Superior temporal gyrus (tissue), 1 donor: ENCODE measurements at regions not wholly inside any gene's neighbourhood (a gene's known extent, or its start where the extent isn't known, plus 50 kb on each side); places are given as distances from the start of the nearest gene placed in this dataset.
A peak's percentile ranks its signal among the peaks of the same experiment; 100 is the strongest.
"Not testable (repeated sequence)": the region's sequence is repeated elsewhere in the genome, so short reads cannot be mapped to it uniquely, and the experiment has no call there.

Source experiments
- DNase-seq: peaks from one replicate; pipeline ENCODE4 v3.0.0-alpha.2; 2016; ENCODE audit errors: extremely low spot score

GRCh38 chr1:61580417-61580816 lies 144.5 kb downstream of the TM2D1 start:
- DNase-seq: no peak

- no peak for DNase-seq
These were observed 145.1 kb downstream of the TM2D1 start for GRCh38 chr1:61579802-61580201.

GRCh38 chr1:61572046-61572445 lies 152.9 kb downstream of the TM2D1 start:
- no peak for DNase-seq

GRCh38 chr1:61570191-61570590 lies 154.8 kb downstream of the TM2D1 start:
- peak; percentile 25 for DNase-seq

GRCh38 chr1:61569303-61569621 lies 155.7 kb downstream of the TM2D1 start:
- no peak for DNase-seq

- DNase-seq: no peak
These were observed 156.3 kb downstream of the TM2D1 start for GRCh38 chr1:61568460-61569302.

- no peak for DNase-seq
These were observed 158.8 kb downstream of the TM2D1 start for GRCh38 chr1:61566177-61566576.

GRCh38 chr1:61563611-61564010 lies 161.3 kb downstream of the TM2D1 start:
- no peak for DNase-seq

- DNase-seq: no peak
These were observed 163.3 kb downstream of the TM2D1 start for GRCh38 chr1:61561666-61562065.

GRCh38 chr1:61560385-61560784 lies 164.6 kb downstream of the TM2D1 start:
- no peak for DNase-seq

- no peak for DNase-seq
These were observed 168.3 kb downstream of the TM2D1 start for GRCh38 chr1:61556631-61557030.

GRCh38 chr1:61552630-61553305 lies 172.2 kb downstream of the TM2D1 start:
- DNase-seq: no peak

- DNase-seq: not testable (repeated sequence)
These were observed 177.6 kb downstream of the TM2D1 start for GRCh38 chr1:61547302-61547701.

GRCh38 chr1:61544870-61545269 lies 180.1 kb downstream of the TM2D1 start:
- not testable (repeated sequence) for DNase-seq

- DNase-seq: not testable (repeated sequence)
These were observed 181.4 kb downstream of the TM2D1 start for GRCh38 chr1:61543498-61543897.

GRCh38 chr1:61539720-61540462 lies 185.1 kb downstream of the TM2D1 start:
- no peak for DNase-seq

- DNase-seq: no peak
These were observed 186.7 kb downstream of the TM2D1 start for GRCh38 chr1:61538228-61538627.

- DNase-seq: no peak
These were observed 188.5 kb downstream of the TM2D1 start for GRCh38 chr1:61536174-61537108.

- no peak for DNase-seq
These were observed 190.1 kb downstream of the TM2D1 start for GRCh38 chr1:61534847-61535246.

- no peak for DNase-seq
These were observed 191.4 kb downstream of the TM2D1 start for GRCh38 chr1:61533546-61533945.

GRCh38 chr1:61531716-61532115 lies 193.2 kb downstream of the TM2D1 start:
- no peak for DNase-seq
